ENCODE measurements at regions not wholly inside any gene's neighbourhood (a gene's known extent, or its start where the extent isn't known, plus 50 kb on each side); places are given as distances from the start of the nearest gene placed in this dataset.

DNA sequence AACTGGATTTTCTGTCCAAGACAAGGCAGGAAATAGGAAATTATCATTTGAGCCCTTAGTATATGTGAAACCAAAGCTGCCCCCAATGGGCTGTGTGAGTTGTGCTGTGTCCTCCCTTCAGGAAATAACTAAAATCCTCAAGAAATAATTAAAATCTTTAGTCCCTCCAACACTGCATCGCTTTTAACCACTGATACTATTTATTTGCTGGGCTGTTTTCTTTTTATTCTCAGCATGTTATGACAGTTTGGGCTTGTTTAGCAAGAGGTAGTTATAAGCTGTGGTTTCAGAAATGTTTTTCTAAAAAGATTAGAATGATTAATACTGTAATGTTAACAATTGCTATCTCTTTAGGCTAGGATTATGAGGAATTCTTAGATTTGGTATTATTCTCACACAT, 187.0 kb upstream of the KCNN2 start:
- TF ChIP-seq, protein P1, sequence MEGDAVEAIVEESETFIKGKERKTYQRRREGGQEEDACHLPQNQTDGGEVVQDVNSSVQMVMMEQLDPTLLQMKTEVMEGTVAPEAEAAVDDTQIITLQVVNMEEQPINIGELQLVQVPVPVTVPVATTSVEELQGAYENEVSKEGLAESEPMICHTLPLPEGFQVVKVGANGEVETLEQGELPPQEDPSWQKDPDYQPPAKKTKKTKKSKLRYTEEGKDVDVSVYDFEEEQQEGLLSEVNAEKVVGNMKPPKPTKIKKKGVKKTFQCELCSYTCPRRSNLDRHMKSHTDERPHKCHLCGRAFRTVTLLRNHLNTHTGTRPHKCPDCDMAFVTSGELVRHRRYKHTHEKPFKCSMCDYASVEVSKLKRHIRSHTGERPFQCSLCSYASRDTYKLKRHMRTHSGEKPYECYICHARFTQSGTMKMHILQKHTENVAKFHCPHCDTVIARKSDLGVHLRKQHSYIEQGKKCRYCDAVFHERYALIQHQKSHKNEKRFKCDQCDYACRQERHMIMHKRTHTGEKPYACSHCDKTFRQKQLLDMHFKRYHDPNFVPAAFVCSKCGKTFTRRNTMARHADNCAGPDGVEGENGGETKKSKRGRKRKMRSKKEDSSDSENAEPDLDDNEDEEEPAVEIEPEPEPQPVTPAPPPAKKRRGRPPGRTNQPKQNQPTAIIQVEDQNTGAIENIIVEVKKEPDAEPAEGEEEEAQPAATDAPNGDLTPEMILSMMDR (IDR thresholded peaks at IDR 0.05): no peak
- TF ChIP-seq POLR2A (IDR thresholded peaks at IDR 0.05): no peak
